SK-N-SH (cell line): ENCODE measurements at regions not wholly inside any gene's neighbourhood (a gene's known extent, or its start where the extent isn't known, plus 50 kb on each side); places are given as distances from the start of the nearest gene placed in this dataset.

Experiments used
- CTCF ChIA-PET: fragments of 300-600, 350-600 bp; formaldehyde crosslinking; extraction: SDS; loops from one replicate; lab custom pipeline; 2021; lab: Yijun Ruan, JAX
- POLR2A ChIA-PET: fragments of 350-600 bp; sonication (Branson Sonifier 250); formaldehyde crosslinking; extraction: SDS; loops from one replicate; lab custom pipeline; 2020; ENCODE audit warnings: antibody characterized with exemption, inconsistent platforms; lab: Yijun Ruan, JAX
- DNase-seq: peaks from one replicate; pipeline ENCODE4 v3.0.0; 2012
- H2AFZ ChIP-seq: fragments of 200-600 bp; sonication (generic); 2 replicates; pipeline ENCODE4 v1.8.1; 2016; ENCODE audit warnings: antibody characterized with exemption, mild to moderate bottlenecking, low read depth
- H3F3A ChIP-seq: fragments of 200-600 bp; sonication (generic); replicated peaks from 2 replicates; pipeline ENCODE3; 2016; ENCODE audit warnings: antibody characterized with exemption, mild to moderate bottlenecking; ENCODE audit not compliant: insufficient read depth
- H3K27ac ChIP-seq, 2 experiments: fragments of 200-500 bp in 1 of 2; fragments of 200-600 bp in 1 of 2; sonication (Bioruptor generic) in 1 of 2; sonication (generic), shearing (Covaris generic) in 1 of 2; 2 replicates each; pipeline versions ENCODE4 v1.5.1 to v1.6.1; 2014 to 2016; ENCODE audit warnings: low read depth in 2 of 2, inconsistent platforms in 1 of 2, low read length in 1 of 2, mild to moderate bottlenecking in 1 of 2, mixed read lengths in 1 of 2
- H3K27me3 ChIP-seq: fragments of 200-600 bp; sonication (generic), shearing (Covaris generic); 2 replicates; pipeline ENCODE4 v1.6.1; 2016; ENCODE audit warnings: mixed run types; ENCODE audit not compliant: insufficient read depth
- H3K36me3 ChIP-seq, 2 experiments: fragments of 200-500 bp in 1 of 2; fragments of 200-600 bp in 1 of 2; sonication (Bioruptor generic) in 1 of 2; sonication (generic) in 1 of 2; replicated peaks in 1 of 2; 2 replicates each; pipeline versions ENCODE3 to v1.5.1; 2014 to 2016; ENCODE audit warnings: low read length in 1 of 2, mild to moderate bottlenecking in 1 of 2; ENCODE audit not compliant: insufficient read depth in 2 of 2, control insufficient read depth in 1 of 2
- H3K4me1 ChIP-seq, 2 experiments: fragments of 200-500 bp in 1 of 2; fragments of 200-600 bp in 1 of 2; sonication (Bioruptor generic) in 1 of 2; sonication (generic), shearing (Covaris generic) in 1 of 2; 2 replicates each; pipeline versions ENCODE4 v1.5.1 to v1.6.1; 2014 to 2016; ENCODE audit warnings: low read depth in 1 of 2, low read length in 1 of 2, mixed run types in 1 of 2; ENCODE audit not compliant: insufficient read depth in 2 of 2, control insufficient read depth in 1 of 2
- H3K4me2 ChIP-seq: fragments of 200-600 bp; sonication (generic), shearing (Covaris generic); 2 replicates; pipeline ENCODE4 v1.6.1; 2017; ENCODE audit warnings: mixed run types
- H3K4me3 ChIP-seq, 2 experiments: fragments of 200-500 bp in 1 of 2; fragments of 200-600 bp in 1 of 2; sonication (Bioruptor generic) in 1 of 2; sonication (generic), shearing (Covaris generic) in 1 of 2; 2 replicates each; pipeline versions ENCODE4 v1.5.1 to v1.8.1; 2014 to 2016; ENCODE audit warnings: low read depth in 2 of 2, inconsistent platforms in 1 of 2, low read length in 1 of 2, mild to moderate bottlenecking in 1 of 2, mixed read lengths in 1 of 2, moderate library complexity in 1 of 2
- H3K79me2 ChIP-seq: fragments of 200-600 bp; sonication (generic); 2 replicates; pipeline ENCODE4 v1.8.1; 2017; ENCODE audit warnings: mild to moderate bottlenecking; ENCODE audit not compliant: insufficient read depth
- H3K9ac ChIP-seq: fragments of 200-600 bp; sonication (generic); 2 replicates; pipeline ENCODE4 v1.6.1; 2017; ENCODE audit warnings: mixed run types
- H3K9me2 ChIP-seq: fragments of 200-600 bp; sonication (generic); 2 replicates; pipeline ENCODE4 v1.6.1; 2017; ENCODE audit warnings: mixed run types
- H3K9me3 ChIP-seq: fragments of 200-600 bp; sonication (generic); 2 replicates; pipeline ENCODE4 v1.6.1; 2017; ENCODE audit warnings: mixed run types, mild to moderate bottlenecking, moderate library complexity
- H4K20me1 ChIP-seq: fragments of 200-600 bp; sonication (generic); 2 replicates; pipeline ENCODE4 v1.6.1; 2017; ENCODE audit warnings: mild to moderate bottlenecking, mixed run types; ENCODE audit not compliant: insufficient read depth
- CHD2 ChIP-seq: fragments of 150-350 bp; IDR thresholded peaks from 2 replicates; pipeline ENCODE4 v1.6.1; 2018; ENCODE audit warnings: low read length; ENCODE audit not compliant: partially characterized antibody
- ELF1 ChIP-seq: IDR thresholded peaks from 2 replicates; pipeline ENCODE4 v1.4.0; 2012
- FOSL2 ChIP-seq: IDR thresholded peaks from 2 replicates; pipeline ENCODE4 v1.4.0; 2012; ENCODE audit warnings: low read depth, mild to moderate bottlenecking, moderate library complexity, borderline replicate concordance
- FOXJ3 ChIP-seq: sonication (generic); formaldehyde crosslinking; IDR thresholded peaks from 2 replicates; pipeline ENCODE4 v1.5.1; 2020; ENCODE audit warnings: mild to moderate bottlenecking, missing genetic modification reagents
- GATA2 ChIP-seq: sonication (generic); formaldehyde crosslinking; IDR thresholded peaks from 2 replicates; pipeline ENCODE4 v1.5.0; 2020; ENCODE audit warnings: mild to moderate bottlenecking, missing genetic modification reagents
- JUND ChIP-seq: IDR thresholded peaks from 2 replicates; pipeline ENCODE4 v1.4.0; 2012
- MEF2A ChIP-seq: IDR thresholded peaks from 2 replicates; pipeline ENCODE4 v1.4.0; 2012; ENCODE audit warnings: low read depth, borderline replicate concordance
- MXI1 ChIP-seq: IDR thresholded peaks from 2 replicates; pipeline ENCODE4 v1.6.1; 2012; ENCODE audit warnings: mild to moderate bottlenecking, low read depth, low read length, improper control_type of control experiment
- POLR2AphosphoS5 ChIP-seq: IDR thresholded peaks from 2 replicates; pipeline ENCODE4 v1.6.1; 2012; ENCODE audit warnings: low read depth, low read length
- RAD21 ChIP-seq: IDR thresholded peaks from 2 replicates; pipeline ENCODE4 v1.6.1; 2012; ENCODE audit warnings: mild to moderate bottlenecking, low read length
- RFX5 ChIP-seq: IDR thresholded peaks from 2 replicates; pipeline ENCODE4 v1.6.1; 2012; ENCODE audit warnings: mild to moderate bottlenecking, improper control_type of control experiment, low read length
- SMC3 ChIP-seq: IDR thresholded peaks from 2 replicates; pipeline ENCODE4 v1.6.1; 2012; ENCODE audit warnings: low read depth, low read length, improper control_type of control experiment
- TAF1 ChIP-seq: IDR thresholded peaks from 2 replicates; pipeline ENCODE4 v1.6.1; 2012; ENCODE audit warnings: low read depth, mild to moderate bottlenecking, low read length, moderate library complexity, borderline replicate concordance
- TEAD4 ChIP-seq: IDR thresholded peaks from 2 replicates; pipeline ENCODE4 v1.4.0; 2012; ENCODE audit warnings: mild to moderate bottlenecking, borderline replicate concordance; ENCODE audit not compliant: insufficient read depth
- WGBS: methylation state at CpG from one replicate; pipeline ENCODE4 v1.1.6; 2017; ENCODE audit warnings: low lambda C conversion rate; 5-methylcytosine and 5-hydroxymethylcytosine counted together
- TF ChIP-seq, protein P1 (sequence below): fragments of 200-600 bp; sonication (generic); IDR thresholded peaks from 2 replicates; pipeline ENCODE4 v1.6.1; 2017; ENCODE audit warnings: antibody characterized with exemption, mild to moderate bottlenecking, moderate library complexity
- TF ChIP-seq, protein P2 (sequence below): fragments of 150-350 bp; IDR thresholded peaks from 2 replicates; pipeline ENCODE4 v1.6.1; 2016; ENCODE audit warnings: mild to moderate bottlenecking, low read depth, low read length
- TF ChIP-seq, protein P3 (sequence below): fragments of 150-350 bp; IDR thresholded peaks from 2 replicates; pipeline ENCODE4 v1.6.1; 2017; ENCODE audit warnings: antibody characterized with exemption, low read length, low read depth, borderline replicate concordance
- TF ChIP-seq, protein P4 (sequence below): IDR thresholded peaks from 2 replicates; pipeline ENCODE4; 2012

GRCh38 chr3:145698250-145698649 is 462.7 kb downstream of the PLOD2 start:
- POLR2A ChIA-PET, result no interaction called here
- no peaks in the 10 kb centered on the region for H4K20me1 ChIP-seq
- H3K4me3 ChIP-seq, result no peak overlapping the region
- H3K9ac ChIP-seq, result no peak overlapping the region
- TF ChIP-seq FOXJ3 (CRISPR knock-in tag) (no peak), JUND (no peak), RFX5 (no peak), CHD2 (no peak), POLR2AphosphoS5 (no peak), ELF1 (no peak), TAF1 (no peak), MXI1 (no peak), FOSL2 (no peak), TEAD4 (no peak), RAD21 (no peak), MEF2A (no peak), SMC3 (no peak), GATA2 (CRISPR knock-in tag) (no peak)
- TF ChIP-seq, protein P1, sequence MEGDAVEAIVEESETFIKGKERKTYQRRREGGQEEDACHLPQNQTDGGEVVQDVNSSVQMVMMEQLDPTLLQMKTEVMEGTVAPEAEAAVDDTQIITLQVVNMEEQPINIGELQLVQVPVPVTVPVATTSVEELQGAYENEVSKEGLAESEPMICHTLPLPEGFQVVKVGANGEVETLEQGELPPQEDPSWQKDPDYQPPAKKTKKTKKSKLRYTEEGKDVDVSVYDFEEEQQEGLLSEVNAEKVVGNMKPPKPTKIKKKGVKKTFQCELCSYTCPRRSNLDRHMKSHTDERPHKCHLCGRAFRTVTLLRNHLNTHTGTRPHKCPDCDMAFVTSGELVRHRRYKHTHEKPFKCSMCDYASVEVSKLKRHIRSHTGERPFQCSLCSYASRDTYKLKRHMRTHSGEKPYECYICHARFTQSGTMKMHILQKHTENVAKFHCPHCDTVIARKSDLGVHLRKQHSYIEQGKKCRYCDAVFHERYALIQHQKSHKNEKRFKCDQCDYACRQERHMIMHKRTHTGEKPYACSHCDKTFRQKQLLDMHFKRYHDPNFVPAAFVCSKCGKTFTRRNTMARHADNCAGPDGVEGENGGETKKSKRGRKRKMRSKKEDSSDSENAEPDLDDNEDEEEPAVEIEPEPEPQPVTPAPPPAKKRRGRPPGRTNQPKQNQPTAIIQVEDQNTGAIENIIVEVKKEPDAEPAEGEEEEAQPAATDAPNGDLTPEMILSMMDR, result no peak
- TF ChIP-seq, protein P2, sequence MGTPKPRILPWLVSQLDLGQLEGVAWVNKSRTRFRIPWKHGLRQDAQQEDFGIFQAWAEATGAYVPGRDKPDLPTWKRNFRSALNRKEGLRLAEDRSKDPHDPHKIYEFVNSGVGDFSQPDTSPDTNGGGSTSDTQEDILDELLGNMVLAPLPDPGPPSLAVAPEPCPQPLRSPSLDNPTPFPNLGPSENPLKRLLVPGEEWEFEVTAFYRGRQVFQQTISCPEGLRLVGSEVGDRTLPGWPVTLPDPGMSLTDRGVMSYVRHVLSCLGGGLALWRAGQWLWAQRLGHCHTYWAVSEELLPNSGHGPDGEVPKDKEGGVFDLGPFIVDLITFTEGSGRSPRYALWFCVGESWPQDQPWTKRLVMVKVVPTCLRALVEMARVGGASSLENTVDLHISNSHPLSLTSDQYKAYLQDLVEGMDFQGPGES, result no peak
- TF ChIP-seq, protein P3, sequence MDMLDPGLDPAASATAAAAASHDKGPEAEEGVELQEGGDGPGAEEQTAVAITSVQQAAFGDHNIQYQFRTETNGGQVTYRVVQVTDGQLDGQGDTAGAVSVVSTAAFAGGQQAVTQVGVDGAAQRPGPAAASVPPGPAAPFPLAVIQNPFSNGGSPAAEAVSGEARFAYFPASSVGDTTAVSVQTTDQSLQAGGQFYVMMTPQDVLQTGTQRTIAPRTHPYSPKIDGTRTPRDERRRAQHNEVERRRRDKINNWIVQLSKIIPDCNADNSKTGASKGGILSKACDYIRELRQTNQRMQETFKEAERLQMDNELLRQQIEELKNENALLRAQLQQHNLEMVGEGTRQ, result no peak
- TF ChIP-seq, protein P4, sequence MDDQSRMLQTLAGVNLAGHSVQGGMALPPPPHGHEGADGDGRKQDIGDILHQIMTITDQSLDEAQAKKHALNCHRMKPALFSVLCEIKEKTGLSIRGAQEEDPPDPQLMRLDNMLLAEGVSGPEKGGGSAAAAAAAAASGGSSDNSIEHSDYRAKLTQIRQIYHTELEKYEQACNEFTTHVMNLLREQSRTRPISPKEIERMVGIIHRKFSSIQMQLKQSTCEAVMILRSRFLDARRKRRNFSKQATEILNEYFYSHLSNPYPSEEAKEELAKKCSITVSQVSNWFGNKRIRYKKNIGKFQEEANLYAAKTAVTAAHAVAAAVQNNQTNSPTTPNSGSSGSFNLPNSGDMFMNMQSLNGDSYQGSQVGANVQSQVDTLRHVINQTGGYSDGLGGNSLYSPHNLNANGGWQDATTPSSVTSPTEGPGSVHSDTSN, result no peak
- TF ChIP-seq, all 33 proteins: peak for 0
- no peaks in the 10 kb centered on the region for H3K9me3 ChIP-seq
- no peaks in the 10 kb centered on the region for H3K79me2 ChIP-seq
- CTCF ChIA-PET, result no interaction called here
- no peaks in the 10 kb centered on the region for H3K4me1 ChIP-seq
- H3K27ac ChIP-seq, result no peak overlapping the region
- no peaks in the 10 kb centered on the region for H3F3A ChIP-seq
- no peak overlapping the region for H3K4me2 ChIP-seq
- DNase-seq, result no peak
- H3K36me3 ChIP-seq, result no peaks in the 10 kb centered on the region
- no peaks in the 10 kb centered on the region for H3K27me3 ChIP-seq
- 3% methylated on average over 7 of the region's 7 CpGs for WGBS
- no peak overlapping the region for H2AFZ ChIP-seq
- no peaks in the 10 kb centered on the region for H3K9me2 ChIP-seq
